CD4-positive, alpha-beta memory T cell (primary cell): ENCODE measurements at regions not wholly inside any gene's neighbourhood (a gene's known extent, or its start where the extent isn't known, plus 50 kb on each side); places are given as distances from the start of the nearest gene placed in this dataset.
A peak's percentile ranks its signal among the peaks of the same experiment; 100 is the strongest.
"Not testable (repeated sequence)": the region's sequence is repeated elsewhere in the genome, so short reads cannot be mapped to it uniquely, and the experiment has no call there.

Source experiments
- CTCF ChIA-PET: fragments of 350-600 bp; sonication (Branson Sonifier 250); formaldehyde crosslinking; loops from one replicate; lab custom pipeline; 2021; ENCODE audit warnings: inconsistent platforms; ENCODE audit not compliant: partially characterized antibody; lab: Charles Lee
- POLR2A ChIA-PET: fragments of 350-600 bp; sonication (Branson Sonifier 250); formaldehyde crosslinking; loops from one replicate; lab custom pipeline; 2021; ENCODE audit not compliant: partially characterized antibody; lab: Charles Lee
- DNase-seq, 5 donors: peaks; one replicate each; pipeline versions ENCODE4 v3.0.0 to v3.0.0-alpha.2; 2020 to 2022; ENCODE audit warnings: mixed read lengths in 1 of 5
- H3K27ac ChIP-seq: one replicate; pipeline ENCODE4 v1.7.0; 2013; ENCODE audit warnings: low read depth, low read length
- H3K27me3 ChIP-seq: 2 replicates; pipeline ENCODE4 v1.7.0; 2013; ENCODE audit warnings: mild to moderate bottlenecking, low read length, moderate library complexity; ENCODE audit not compliant: insufficient read depth
- H3K36me3 ChIP-seq: 2 replicates; pipeline ENCODE4 v1.7.0; 2013; ENCODE audit warnings: mild to moderate bottlenecking, low read length, moderate library complexity; ENCODE audit not compliant: insufficient read depth
- H3K4me1 ChIP-seq: 2 replicates; pipeline ENCODE4 v1.7.0; 2013; ENCODE audit warnings: mild to moderate bottlenecking, low read length, moderate library complexity; ENCODE audit not compliant: insufficient read depth
- H3K4me3 ChIP-seq, 2 donors: one replicate each; pipeline ENCODE4 v1.7.0; 2013; ENCODE audit warnings: low read length in 2 of 2, mild to moderate bottlenecking in 1 of 2
- H3K9me3 ChIP-seq, 2 donors: one replicate each; pipeline ENCODE4 v1.7.0; 2013; ENCODE audit warnings: low read length in 2 of 2, control low read depth in 1 of 2; ENCODE audit not compliant: control insufficient read depth in 1 of 2
- H3K27ac Mint-ChIP-seq, 7 donors: one replicate each; pipeline ENCODE4 v1.8.0; 2020 to 2021; ENCODE audit warnings: mixed read lengths in 7 of 7, mild to moderate bottlenecking in 6 of 7, inconsistent platforms in 3 of 7, moderate library complexity in 3 of 7
- H3K27me3 Mint-ChIP-seq, 2 donors: one replicate each; pipeline ENCODE4 v1.8.0; 2020 to 2021; ENCODE audit warnings: mixed read lengths in 2 of 2
- H3K36me3 Mint-ChIP-seq, 2 donors: one replicate each; pipeline ENCODE4 v1.8.0; 2020 to 2021; ENCODE audit warnings: mixed read lengths in 2 of 2, inconsistent platforms in 1 of 2, mild to moderate bottlenecking in 1 of 2
- H3K4me1 Mint-ChIP-seq, 4 donors: one replicate each; pipeline ENCODE4 v1.8.0; 2020 to 2021; ENCODE audit warnings: mixed read lengths in 4 of 4, mild to moderate bottlenecking in 1 of 4
- H3K4me3 Mint-ChIP-seq, 8 donors: one replicate each; pipeline ENCODE4 v1.8.0; 2020 to 2021; ENCODE audit warnings: mixed read lengths in 8 of 8, mild to moderate bottlenecking in 7 of 8, moderate library complexity in 6 of 8, inconsistent platforms in 3 of 8
- H3K9me3 Mint-ChIP-seq, 8 donors: one replicate each; pipeline ENCODE4 v1.8.0; 2020 to 2021; ENCODE audit warnings: mixed read lengths in 8 of 8, mild to moderate bottlenecking in 5 of 8, inconsistent platforms in 3 of 8, moderate library complexity in 1 of 8
- intact Hi-C: fragments of 100-400 bp; cut with micrococcal nuclease; formaldehyde crosslinking; loops from one replicate; pipeline ENCODE4 v1.15.1; 2023

DNA sequence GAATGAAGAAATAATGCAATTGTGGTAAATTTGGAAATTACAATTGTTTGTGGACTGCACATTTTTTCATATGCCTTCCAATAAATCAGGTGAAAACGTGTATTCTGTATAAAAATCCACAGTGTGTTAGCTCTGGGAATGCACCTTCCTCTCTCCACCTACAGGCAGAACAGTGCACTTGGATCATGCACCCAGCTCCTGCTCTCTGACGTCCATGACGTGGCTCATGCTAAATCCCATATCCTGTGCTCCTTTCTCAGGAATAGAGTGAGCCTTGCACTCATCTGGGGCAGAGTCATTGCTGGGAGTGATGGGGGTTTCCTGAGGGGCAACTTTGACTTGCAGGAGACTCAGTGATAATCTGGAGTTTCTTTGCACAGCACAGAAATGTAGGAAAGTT, 1282.1 kb downstream of the TMEM121 start:
- intact Hi-C loops, result no loop called here
- Histone ChIP-seq H3K9me3 (no peaks in the 10 kb centered on the region), H3K27me3 (peaks cover 3% of the 10 kb centered on the region), H3K27ac (no peak overlapping the region), H3K36me3 (no peaks in the 10 kb centered on the region), H3K4me3 (no peak overlapping the region), H3K4me1 (peaks cover 10% of the 10 kb centered on the region)
- ChIA-PET POLR2A (no interaction called here), CTCF (interaction anchor here (0.9 kb wide), 1 partner anchor 22 kb away, joined by 4 read pairs; no protein-coding TSS in a partner anchor)
- Mint-ChIP-seq H3K9me3 (no peaks in the 10 kb centered on the region), H3K27me3 (peaks cover 2 to 15% of the 10 kb centered on the region in 2 donors), H3K27ac (no peak overlapping the region), H3K4me3 (no peak overlapping the region), H3K4me1 (peaks cover 6 to 11% (median 8%) of the 10 kb centered on the region in 4 donors), H3K36me3 (no peaks in the 10 kb centered on the region)
- no peak for DNase-seq

- H3K27me3 ChIP-seq, result peaks cover 3% of the 10 kb centered on the region
- POLR2A ChIA-PET, result no interaction called here
- no peaks in the 10 kb centered on the region for H3K36me3 Mint-ChIP-seq
- peaks cover 6 to 11% (median 8%) of the 10 kb centered on the region in 4 donors for H3K4me1 Mint-ChIP-seq
- no peak overlapping the region for H3K27ac ChIP-seq
- H3K9me3 ChIP-seq, result no peaks in the 10 kb centered on the region
- no peak overlapping the region for H3K4me3 Mint-ChIP-seq
- CTCF ChIA-PET, result interaction anchor here (0.9 kb wide), 1 partner anchor 22 kb away, joined by 4 read pairs; no protein-coding TSS in a partner anchor
- intact Hi-C loops, result no loop called here
- peaks cover 10% of the 10 kb centered on the region for H3K4me1 ChIP-seq
- no peaks in the 10 kb centered on the region for H3K36me3 ChIP-seq
- H3K27me3 Mint-ChIP-seq, result peaks cover 2 to 11% of the 10 kb centered on the region in 2 donors
- no peak overlapping the region for H3K27ac Mint-ChIP-seq
- no peak for DNase-seq
- no peaks in the 10 kb centered on the region for H3K9me3 Mint-ChIP-seq
- H3K4me3 ChIP-seq, result no peak overlapping the region
Observed at GRCh38 chr14:106808907-106809306, 1282.5 kb downstream of the TMEM121 start.

- Mint-ChIP-seq H3K4me1 (peaks cover 6 to 11% (median 8%) of the 10 kb centered on the region in 4 donors), H3K27ac (peak overlapping the region in 1 of 7 donors; percentile 43), H3K9me3 (no peaks in the 10 kb centered on the region), H3K4me3 (peak overlapping the region in 2 of 8 donors; percentile 36 to 53), H3K36me3 (no peaks in the 10 kb centered on the region), H3K27me3 (peaks cover 2 to 7% of the 10 kb centered on the region in 2 donors)
- no peak overlapping the region for H3K4me3 ChIP-seq
- CTCF ChIA-PET, result no interaction called here
- DNase-seq, result no peak
- H3K27me3 ChIP-seq, result peaks cover 3% of the 10 kb centered on the region
- intact Hi-C loops, result no loop called here
- POLR2A ChIA-PET, result no interaction called here
- H3K27ac ChIP-seq, result no peak overlapping the region
- H3K9me3 ChIP-seq, result no peaks in the 10 kb centered on the region
- H3K36me3 ChIP-seq, result no peaks in the 10 kb centered on the region
- peaks cover 10% of the 10 kb centered on the region for H3K4me1 ChIP-seq
Observed at GRCh38 chr14:106809615-106810014, 1283.2 kb downstream of the TMEM121 start.

- H3K27me3 Mint-ChIP-seq, H3K27ac ChIP-seq, CTCF ChIA-PET, H3K36me3 ChIP-seq, H3K36me3 Mint-ChIP-seq, H3K4me3 ChIP-seq, intact Hi-C loops, POLR2A ChIA-PET, H3K4me3 Mint-ChIP-seq, H3K9me3 ChIP-seq, H3K9me3 Mint-ChIP-seq, DNase-seq, H3K27me3 ChIP-seq: not testable (repeated sequence)
- H3K4me1 Mint-ChIP-seq, result peaks cover 6 to 11% (median 8%) of the 10 kb centered on the region in 4 donors
- peaks cover 10% of the 10 kb centered on the region for H3K4me1 ChIP-seq
- peak overlapping the region in 1 of 7 donors; percentile 41 for H3K27ac Mint-ChIP-seq
Observed at GRCh38 chr14:106810168-106810567, 1283.8 kb downstream of the TMEM121 start.

DNA sequence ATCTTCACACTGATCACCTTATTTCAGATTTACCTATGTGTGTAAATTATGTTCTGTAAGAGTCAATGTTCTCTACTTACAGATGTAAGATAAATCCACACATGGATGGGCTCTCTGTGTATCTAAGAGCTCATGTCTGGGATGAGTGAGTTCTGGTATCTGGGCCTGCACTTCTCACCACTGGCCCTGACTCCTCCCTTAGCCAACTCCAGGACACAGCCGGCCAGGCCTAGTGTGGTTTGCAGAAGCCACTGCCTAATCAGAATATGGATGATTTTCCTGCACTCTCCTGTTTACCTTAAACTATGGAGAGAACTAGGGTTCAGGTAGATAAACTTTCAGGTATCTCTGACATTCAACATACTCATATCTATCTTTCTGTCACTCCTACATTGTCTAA, 1284.8 kb downstream of the TMEM121 start:
- H3K27ac Mint-ChIP-seq, result peak overlapping the region in 1 of 7 donors; percentile 48
- H3K27me3 ChIP-seq, result peaks cover 3% of the 10 kb centered on the region
- H3K9me3 ChIP-seq, result no peaks in the 10 kb centered on the region
- no peak overlapping the region for H3K4me3 ChIP-seq
- no peak overlapping the region for H3K27ac ChIP-seq
- H3K4me1 ChIP-seq, result peaks cover 10% of the 10 kb centered on the region
- no peaks in the 10 kb centered on the region for H3K36me3 ChIP-seq
- H3K9me3 Mint-ChIP-seq, result no peaks in the 10 kb centered on the region
- H3K27me3 Mint-ChIP-seq, result peaks cover 6 to 8% of the 10 kb centered on the region in 2 donors
- H3K36me3 Mint-ChIP-seq, result no peaks in the 10 kb centered on the region
- no peak overlapping the region for H3K4me3 Mint-ChIP-seq
- H3K4me1 Mint-ChIP-seq, result peaks cover 6 to 11% (median 8%) of the 10 kb centered on the region in 4 donors
- no peak for DNase-seq
- ChIA-PET POLR2A (no interaction called here), CTCF (interaction anchor here (0.6 kb wide), 1 partner anchor 30 kb away, joined by 5 read pairs; no protein-coding TSS in a partner anchor)
- intact Hi-C loops, result no loop called here

DNA sequence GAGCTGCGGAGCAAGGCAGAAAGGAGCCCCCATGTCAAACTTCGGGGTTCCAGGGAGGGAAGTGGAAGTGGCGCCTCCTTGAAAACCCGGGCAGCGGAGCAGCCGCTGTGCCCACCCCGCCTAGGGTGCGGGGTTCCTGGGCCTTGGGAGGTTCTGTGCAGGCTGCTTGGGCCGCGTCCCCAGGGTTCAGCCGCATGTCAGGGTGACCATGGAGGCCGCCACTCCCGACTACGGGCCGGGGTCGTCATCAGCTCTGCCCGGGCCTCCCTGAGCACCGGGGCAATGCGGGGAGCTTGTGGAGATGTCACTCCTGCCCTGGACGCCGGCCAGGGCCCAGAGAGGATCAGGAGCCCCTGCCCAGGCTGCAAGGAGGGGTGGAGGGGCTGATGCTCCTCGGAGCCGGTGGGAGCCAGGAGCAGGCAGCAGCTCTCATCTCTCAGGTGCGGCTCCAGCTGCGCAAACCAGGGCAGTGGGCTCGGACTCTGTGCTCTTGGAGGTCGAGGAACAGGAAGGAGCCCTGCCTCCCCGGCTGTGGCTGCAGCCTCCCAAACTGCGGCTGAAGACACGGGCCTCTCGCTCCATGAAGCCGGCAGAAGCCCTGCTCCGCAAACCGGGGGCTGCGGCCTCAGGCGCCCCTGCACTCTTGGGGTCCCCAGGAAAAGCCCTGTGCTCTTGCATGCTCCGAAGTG, 1286.5 kb downstream of the TMEM121 start:
- no peaks in the 10 kb centered on the region for H3K9me3 Mint-ChIP-seq
- no peaks in the 10 kb centered on the region for H3K36me3 Mint-ChIP-seq
- no peak overlapping the region for H3K27ac ChIP-seq
- peaks cover 3% of the 10 kb centered on the region for H3K27me3 ChIP-seq
- no peak overlapping the region for H3K4me3 ChIP-seq
- no peaks in the 10 kb centered on the region for H3K36me3 ChIP-seq
- no peak overlapping the region for H3K4me3 Mint-ChIP-seq
- intact Hi-C loops, result no loop called here
- H3K4me1 Mint-ChIP-seq, result peaks cover 6 to 11% (median 8%) of the 10 kb centered on the region in 4 donors
- POLR2A ChIA-PET, result no interaction called here
- peaks cover 10% of the 10 kb centered on the region for H3K4me1 ChIP-seq
- CTCF ChIA-PET, result no interaction called here
- H3K9me3 ChIP-seq, result no peaks in the 10 kb centered on the region
- H3K27ac Mint-ChIP-seq, result peak overlapping the region in 1 of 7 donors; percentile 47
- DNase-seq, result no peak
- H3K27me3 Mint-ChIP-seq, result peaks cover 5 to 6% of the 10 kb centered on the region in 2 donors

DNA sequence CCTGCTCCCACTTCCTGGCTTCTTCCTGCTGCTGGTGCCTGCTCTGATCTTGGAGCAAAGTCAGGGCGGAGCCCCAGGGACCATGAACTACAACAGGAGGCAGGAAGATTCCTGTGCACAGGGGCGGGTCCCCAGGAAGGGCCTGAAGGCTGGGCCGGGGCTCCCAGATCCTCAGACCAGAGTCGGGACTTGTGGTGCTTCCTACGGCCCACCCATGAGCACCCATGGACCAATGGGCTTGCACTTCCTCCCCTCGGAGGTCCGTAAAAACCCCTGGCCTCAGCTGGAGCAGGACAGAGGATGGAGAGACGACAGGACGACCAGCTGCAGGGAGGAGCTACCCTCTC, 1287.1 kb downstream of the TMEM121 start:
- H3K36me3 ChIP-seq, result no peaks in the 10 kb centered on the region
- Mint-ChIP-seq H3K36me3 (no peaks in the 10 kb centered on the region), H3K27me3 (peaks cover 4 to 5% of the 10 kb centered on the region in 2 donors), H3K4me1 (peaks cover 6 to 11% (median 8%) of the 10 kb centered on the region in 4 donors), H3K27ac (no peak overlapping the region), H3K9me3 (no peaks in the 10 kb centered on the region), H3K4me3 (no peak overlapping the region)
- no peak overlapping the region for H3K4me3 ChIP-seq
- peaks cover 10% of the 10 kb centered on the region for H3K4me1 ChIP-seq
- POLR2A ChIA-PET, result no interaction called here
- no peaks in the 10 kb centered on the region for H3K9me3 ChIP-seq
- CTCF ChIA-PET, result no interaction called here
- intact Hi-C loops, result no loop called here
- DNase-seq, result no peak
- peaks cover 2% of the 10 kb centered on the region for H3K27me3 ChIP-seq
- no peak overlapping the region for H3K27ac ChIP-seq
